PFSK-1 (cell line): ENCODE measurements at regions not wholly inside any gene's neighbourhood (a gene's known extent, or its start where the extent isn't known, plus 50 kb on each side); places are given as distances from the start of the nearest gene placed in this dataset.

ENCODE experiments used
- FOXP2 ChIP-seq: optimal IDR thresholded peaks from 2 replicates; pipeline ENCODE3; 2011; ENCODE audit warnings: borderline replicate concordance, control low read depth, inconsistent platforms; ENCODE audit not compliant: insufficient read depth; ENCODE audit errors: extremely low read length, extremely low read depth
- POLR2AphosphoS5 ChIP-seq: IDR thresholded peaks from 2 replicates; pipeline ENCODE4 v1.6.1; 2012; ENCODE audit warnings: low read depth, mild to moderate bottlenecking, control low read depth, low read length, moderate library complexity
- REST ChIP-seq, 2 experiments: IDR thresholded peaks; 2 replicates each; pipeline versions ENCODE4 v1.6.1 to v1.8.0; 2011 to 2012; ENCODE audit warnings: low read depth in 2 of 2, low read length in 2 of 2, control low read depth in 1 of 2, inconsistent platforms in 1 of 2, mild to moderate bottlenecking in 1 of 2, moderate library complexity in 1 of 2; ENCODE audit not compliant: insufficient read depth in 1 of 2
- SIN3A ChIP-seq: IDR thresholded peaks from 2 replicates; pipeline ENCODE4 v1.6.1; 2012; ENCODE audit warnings: mild to moderate bottlenecking, low read length, moderate library complexity, borderline replicate concordance; ENCODE audit not compliant: insufficient read depth
- TAF1 ChIP-seq: IDR thresholded peaks from 2 replicates; pipeline ENCODE4 v1.6.1; 2012; ENCODE audit warnings: low read length, control low read depth, borderline replicate concordance; ENCODE audit not compliant: insufficient read depth

GRCh38 chr3:124586126-124587052, 143.9 kb upstream of the UMPS start:
- TF ChIP-seq SIN3A (no peak), TAF1 (no peak), REST (IDR thresholded peaks at IDR 0.05; ENCODE audit: insufficient read depth in 1 of 2, low read depth in 2 of 2, low read length in 2 of 2) (no peak), POLR2AphosphoS5 (no peak), FOXP2 (no peak)

GRCh38 chr3:124587053-124587408, 143.2 kb upstream of the UMPS start:
- TF ChIP-seq REST (IDR thresholded peaks at IDR 0.05; ENCODE audit: insufficient read depth in 1 of 2, low read depth in 2 of 2, low read length in 2 of 2) (no peak), POLR2AphosphoS5 (no peak), TAF1 (no peak), SIN3A (no peak), FOXP2 (no peak)

GRCh38 chr3:124588036-124588435, 142.2 kb upstream of the UMPS start:
- TF ChIP-seq REST (IDR thresholded peaks at IDR 0.05; ENCODE audit: insufficient read depth in 1 of 2, low read depth in 2 of 2, low read length in 2 of 2) (no peak), FOXP2 (no peak), SIN3A (no peak), POLR2AphosphoS5 (no peak), TAF1 (no peak)

GRCh38 chr3:124588794-124589193, 141.5 kb upstream of the UMPS start:
- TF ChIP-seq SIN3A (no peak), FOXP2 (no peak), POLR2AphosphoS5 (no peak), REST (IDR thresholded peaks at IDR 0.05; ENCODE audit: insufficient read depth in 1 of 2, low read depth in 2 of 2, low read length in 2 of 2) (no peak), TAF1 (no peak)

- TF ChIP-seq REST (IDR thresholded peaks at IDR 0.05; ENCODE audit: insufficient read depth in 1 of 2, low read depth in 2 of 2, low read length in 2 of 2) (no peak), TAF1 (no peak), POLR2AphosphoS5 (no peak), SIN3A (no peak), FOXP2 (no peak)
These were observed 138.6 kb upstream of the UMPS start for GRCh38 chr3:124591699-124592098.
